CD14-positive monocyte (primary cell): ENCODE measurements at regions not wholly inside any gene's neighbourhood (a gene's known extent, or its start where the extent isn't known, plus 50 kb on each side); places are given as distances from the start of the nearest gene placed in this dataset.
A peak's percentile ranks its signal among the peaks of the same experiment; 100 is the strongest.

Experiments
- DNase-seq, 3 donors: peaks; one replicate each; pipeline ENCODE4 v3.0.0-alpha.2; 2011 to 2022
- H2AFZ ChIP-seq: 2 replicates; pipeline ENCODE4 v1.6.0; 2012; ENCODE audit warnings: mild to moderate bottlenecking, low read depth, low read length, inconsistent platforms; ENCODE audit not compliant: insufficient read depth, poor library complexity, severe bottlenecking
- H3K27ac ChIP-seq, 2 donors: 1 replicate in 1 of 2; 2 replicates in 1 of 2; pipeline ENCODE4 v1.5.1; 2012 to 2013; ENCODE audit warnings: low read length in 2 of 2, control low read depth in 1 of 2, inconsistent platforms in 1 of 2, low read depth in 1 of 2, mild to moderate bottlenecking in 1 of 2
- H3K27me3 ChIP-seq, 2 donors: one replicate each; pipeline versions ENCODE4 v1.6.0 to v1.6.1; 2011 to 2013; ENCODE audit warnings: low read length in 2 of 2; ENCODE audit not compliant: control insufficient read depth in 2 of 2, insufficient read depth in 2 of 2
- H3K36me3 ChIP-seq, 2 donors: replicated peaks in 1 of 2; 1 replicate in 1 of 2; 2 replicates in 1 of 2; pipeline versions ENCODE4 v1.5.1 to v1.6.1; 2012 to 2013; ENCODE audit warnings: low read length in 2 of 2, control low read depth in 1 of 2, inconsistent platforms in 1 of 2, mild to moderate bottlenecking in 1 of 2; ENCODE audit not compliant: insufficient read depth in 2 of 2, control insufficient read depth in 1 of 2
- H3K4me1 ChIP-seq, 2 donors: 1 replicate in 1 of 2; 2 replicates in 1 of 2; pipeline versions ENCODE4 v1.5.1 to v1.6.1; 2012 to 2013; ENCODE audit warnings: low read length in 2 of 2, control low read depth in 1 of 2, inconsistent platforms in 1 of 2, mild to moderate bottlenecking in 1 of 2, moderate library complexity in 1 of 2; ENCODE audit not compliant: insufficient read depth in 2 of 2, control insufficient read depth in 1 of 2
- H3K4me2 ChIP-seq: replicated peaks from 2 replicates; pipeline ENCODE3; 2012; ENCODE audit warnings: low read length, moderate library complexity, mild to moderate bottlenecking; ENCODE audit not compliant: poor library complexity, severe bottlenecking; ENCODE audit errors: extremely low read depth
- H3K4me3 ChIP-seq, 3 experiments: fragments of 200-600 bp in 1 of 3; sonication (generic) in 1 of 3; replicated peaks in 1 of 3; 1 replicate in 2 of 3; 2 replicates in 1 of 3; pipeline ENCODE4 v1.5.1; 2011 to 2013; ENCODE audit warnings: low read length in 3 of 3, mild to moderate bottlenecking in 3 of 3, control low read depth in 2 of 3, low read depth in 2 of 3, inconsistent platforms in 1 of 3, moderate library complexity in 1 of 3
- H3K79me2 ChIP-seq: 2 replicates; pipeline ENCODE4 v1.6.0; 2012; ENCODE audit warnings: mild to moderate bottlenecking, control low read depth, inconsistent platforms, low read length, moderate library complexity; ENCODE audit not compliant: insufficient read depth
- H3K9ac ChIP-seq: 2 replicates; pipeline ENCODE4 v1.6.0; 2017; ENCODE audit warnings: low read length, mild to moderate bottlenecking; ENCODE audit not compliant: insufficient read depth, poor library complexity, severe bottlenecking
- H3K9me3 ChIP-seq, 2 donors: replicated peaks in 1 of 2; 1 replicate in 1 of 2; 2 replicates in 1 of 2; pipeline versions ENCODE4 v1.5.1 to v1.6.1; 2012 to 2013; ENCODE audit warnings: low read length in 2 of 2, control low read depth in 1 of 2; ENCODE audit not compliant: control insufficient read depth in 1 of 2, insufficient read depth in 1 of 2
- H4K20me1 ChIP-seq: 2 replicates; pipeline ENCODE4 v1.6.0; 2012; ENCODE audit warnings: mild to moderate bottlenecking, low read length, control low read depth, moderate library complexity; ENCODE audit not compliant: insufficient read depth
- H3K27ac Mint-ChIP-seq, 7 donors: one replicate each; pipeline ENCODE4 v1.8.0; 2020; ENCODE audit warnings: mild to moderate bottlenecking in 7 of 7, mixed read lengths in 7 of 7, moderate library complexity in 6 of 7, inconsistent platforms in 2 of 7
- H3K27me3 Mint-ChIP-seq, 3 donors: one replicate each; pipeline ENCODE4 v1.8.0; 2021 to 2022; ENCODE audit warnings: low read depth in 3 of 3, mild to moderate bottlenecking in 3 of 3, mixed read lengths in 3 of 3, moderate library complexity in 3 of 3, inconsistent platforms in 1 of 3
- H3K36me3 Mint-ChIP-seq, 2 donors: one replicate each; pipeline ENCODE4 v1.8.0; 2020; ENCODE audit warnings: mixed read lengths in 2 of 2, inconsistent platforms in 1 of 2, mild to moderate bottlenecking in 1 of 2
- H3K4me1 Mint-ChIP-seq: one replicate; pipeline ENCODE4 v1.8.0; 2020; ENCODE audit warnings: mild to moderate bottlenecking, mixed read lengths
- H3K4me3 Mint-ChIP-seq, 2 donors: one replicate each; pipeline ENCODE4 v1.8.0; 2020; ENCODE audit warnings: mild to moderate bottlenecking in 2 of 2, mixed read lengths in 2 of 2, moderate library complexity in 1 of 2
- H3K9me3 Mint-ChIP-seq, 7 donors: one replicate each; pipeline ENCODE4 v1.8.0; 2020 to 2022; ENCODE audit warnings: mixed read lengths in 7 of 7, mild to moderate bottlenecking in 6 of 7, moderate library complexity in 6 of 7, inconsistent platforms in 2 of 7
- WGBS: methylation state at CpG from one replicate; pipeline ENCODE4 v1.1.5; 2013; ENCODE audit warnings: missing lambda C conversion rate; ENCODE audit not compliant: insufficient coverage; 5-methylcytosine and 5-hydroxymethylcytosine counted together
- intact Hi-C, 2 donors: fragments of 100-400 bp; cut with micrococcal nuclease; formaldehyde crosslinking; loops; one replicate each; pipeline versions ENCODE4 v1.15.0 to v1.15.1; 2023
- TF ChIP-seq, protein P1 (sequence below): fragments of 200-600 bp; IDR thresholded peaks from one replicate; pipeline ENCODE4 v1.8.0; 2022; ENCODE audit warnings: antibody characterized with exemption, mild to moderate bottlenecking

DNA sequence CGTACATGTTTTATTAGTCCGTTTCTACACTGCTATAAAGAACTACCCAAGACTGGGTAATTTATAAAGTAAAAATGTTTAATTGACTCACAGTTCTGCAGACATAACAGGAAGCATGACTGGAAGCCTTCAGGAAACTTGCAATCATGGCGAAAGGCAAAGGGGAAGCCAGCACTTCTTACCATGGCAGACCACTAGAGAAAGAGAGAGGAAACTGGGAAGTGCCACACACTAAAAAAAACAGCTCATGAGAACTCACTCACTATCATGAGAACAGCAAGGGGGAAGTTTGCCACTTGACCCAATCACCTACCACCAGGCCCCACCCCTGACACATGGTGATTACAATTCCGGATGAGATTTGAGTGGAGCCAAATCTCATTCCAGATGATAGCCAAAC, 466.2 kb downstream of the IRS1 start:
- H3K27me3 Mint-ChIP-seq, result peaks cover 0 to 3% (median 0%) of the 10 kb centered on the region in 3 donors

DNA sequence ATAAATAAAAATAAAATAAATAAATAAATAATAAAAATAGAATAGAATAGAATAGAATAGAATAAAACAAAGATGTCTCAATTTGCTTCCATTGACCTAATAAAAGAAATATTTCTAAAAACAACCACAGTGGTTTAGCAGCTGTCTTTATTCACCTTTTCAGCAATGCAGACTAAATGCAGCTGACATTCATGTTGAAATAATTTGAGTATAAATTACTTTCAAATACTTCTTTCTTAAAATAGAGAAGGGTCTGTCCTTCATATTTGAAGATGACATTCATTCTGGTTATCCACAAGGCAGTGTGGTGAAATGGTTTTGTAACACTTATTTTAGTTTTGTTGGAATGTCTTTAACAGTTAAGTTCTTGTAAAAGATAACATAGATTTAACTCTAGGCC, 469.4 kb downstream of the IRS1 start:
- no peak overlapping the region for H3K4me3 Mint-ChIP-seq
- intact Hi-C loops, result no loop called here
- Histone ChIP-seq H3K36me3 (no peaks in the 10 kb centered on the region), H3K4me3 (no peak overlapping the region), H3K27ac (no peak overlapping the region), H3K4me2 (no peak overlapping the region), H3K9me3 (peaks cover 10 to 19% of the 10 kb centered on the region in 2 donors), H3K27me3 (peaks cover 0 to 2% of the 10 kb centered on the region in 2 donors), H2AFZ (no peak overlapping the region), H4K20me1 (no peaks in the 10 kb centered on the region), H3K4me1 (peaks cover 12% of the 10 kb centered on the region in 2 donors), H3K9ac (no peak overlapping the region), H3K79me2 (no peaks in the 10 kb centered on the region)
- H3K36me3 Mint-ChIP-seq, result no peaks in the 10 kb centered on the region
- TF ChIP-seq, protein P1, sequence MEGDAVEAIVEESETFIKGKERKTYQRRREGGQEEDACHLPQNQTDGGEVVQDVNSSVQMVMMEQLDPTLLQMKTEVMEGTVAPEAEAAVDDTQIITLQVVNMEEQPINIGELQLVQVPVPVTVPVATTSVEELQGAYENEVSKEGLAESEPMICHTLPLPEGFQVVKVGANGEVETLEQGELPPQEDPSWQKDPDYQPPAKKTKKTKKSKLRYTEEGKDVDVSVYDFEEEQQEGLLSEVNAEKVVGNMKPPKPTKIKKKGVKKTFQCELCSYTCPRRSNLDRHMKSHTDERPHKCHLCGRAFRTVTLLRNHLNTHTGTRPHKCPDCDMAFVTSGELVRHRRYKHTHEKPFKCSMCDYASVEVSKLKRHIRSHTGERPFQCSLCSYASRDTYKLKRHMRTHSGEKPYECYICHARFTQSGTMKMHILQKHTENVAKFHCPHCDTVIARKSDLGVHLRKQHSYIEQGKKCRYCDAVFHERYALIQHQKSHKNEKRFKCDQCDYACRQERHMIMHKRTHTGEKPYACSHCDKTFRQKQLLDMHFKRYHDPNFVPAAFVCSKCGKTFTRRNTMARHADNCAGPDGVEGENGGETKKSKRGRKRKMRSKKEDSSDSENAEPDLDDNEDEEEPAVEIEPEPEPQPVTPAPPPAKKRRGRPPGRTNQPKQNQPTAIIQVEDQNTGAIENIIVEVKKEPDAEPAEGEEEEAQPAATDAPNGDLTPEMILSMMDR, result no peak
- no peak overlapping the region for H3K27ac Mint-ChIP-seq
- H3K4me1 Mint-ChIP-seq, result peaks cover 17% of the 10 kb centered on the region
- peaks cover 8 to 19% (median 15%) of the 10 kb centered on the region in 7 donors for H3K9me3 Mint-ChIP-seq
- DNase-seq, result no peak
- no peaks in the 10 kb centered on the region for H3K27me3 Mint-ChIP-seq

More for the DNA sequence above, 466.2 kb downstream of the IRS1 start:
- Mint-ChIP-seq H3K27ac (peak overlapping the region in 4 of 7 donors; percentile 33 to 80 (median 61)), H3K4me1 (peaks cover 9% of the 10 kb centered on the region), H3K36me3 (no peaks in the 10 kb centered on the region), H3K4me3 (no peak overlapping the region), H3K9me3 (peaks cover 8 to 19% (median 15%) of the 10 kb centered on the region in 7 donors)
- Histone ChIP-seq H4K20me1 (no peaks in the 10 kb centered on the region), H3K27me3 (peaks cover 0 to 2% of the 10 kb centered on the region in 2 donors), H3K4me2 (no peak overlapping the region), H2AFZ (no peak overlapping the region), H3K27ac (peak overlapping the region in 1 of 2 donors; percentile 46), H3K4me1 (no peaks in the 10 kb centered on the region), H3K9ac (no peak overlapping the region), H3K79me2 (no peaks in the 10 kb centered on the region), H3K4me3 (no peak overlapping the region), H3K9me3 (peaks cover 8 to 19% of the 10 kb centered on the region in 2 donors), H3K36me3 (no peaks in the 10 kb centered on the region)
- peak; percentile 71 to 88 (median 72) for DNase-seq
- intact Hi-C loops, result no loop called here
- no CpG with 5 or more reads among the region's 4 CpGs for WGBS
- TF ChIP-seq, protein P1, result no peak
